Middle frontal gyrus (tissue), 1 donor: ENCODE measurements at regions not wholly inside any gene's neighbourhood (a gene's known extent, or its start where the extent isn't known, plus 50 kb on each side); places are given as distances from the start of the nearest gene placed in this dataset.

Experiments
- DNase-seq: peaks from one replicate; pipeline ENCODE4 v3.0.0-alpha.2; 2015; ENCODE audit warnings: low spot score; ENCODE audit errors: extremely low spot score

- DNase-seq = no peak
Measured at GRCh38 chr2:204177251-204177976, 240.9 kb downstream of the ICOS start.

DNA sequence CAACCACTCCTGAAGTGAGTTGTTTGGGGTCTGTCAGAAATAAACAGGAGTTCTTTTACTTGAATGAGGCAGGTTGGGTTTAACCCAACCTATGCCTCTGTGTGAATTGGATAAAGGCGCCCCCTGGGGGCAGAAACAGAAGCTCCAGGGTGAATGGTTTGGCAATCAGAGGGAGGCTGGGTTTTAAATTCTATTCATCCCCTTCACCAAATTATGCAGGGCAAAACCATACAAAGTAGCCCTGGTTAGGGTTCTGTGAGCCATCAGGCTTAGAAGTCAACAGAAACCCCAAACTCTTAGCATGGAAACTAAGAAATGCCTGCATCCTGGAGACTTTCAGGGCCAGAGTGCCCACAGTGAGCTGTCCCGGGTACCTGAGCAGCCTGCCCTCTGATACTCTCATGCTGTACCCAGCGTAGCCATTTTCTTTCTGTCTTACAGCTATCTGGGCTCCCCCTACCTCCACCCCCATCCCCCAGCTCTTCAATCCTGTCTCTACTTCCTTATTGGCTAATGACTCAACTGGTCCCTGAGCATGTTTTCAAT, 241.5 kb downstream of the ICOS start:
- DNase-seq = no peak

DNA sequence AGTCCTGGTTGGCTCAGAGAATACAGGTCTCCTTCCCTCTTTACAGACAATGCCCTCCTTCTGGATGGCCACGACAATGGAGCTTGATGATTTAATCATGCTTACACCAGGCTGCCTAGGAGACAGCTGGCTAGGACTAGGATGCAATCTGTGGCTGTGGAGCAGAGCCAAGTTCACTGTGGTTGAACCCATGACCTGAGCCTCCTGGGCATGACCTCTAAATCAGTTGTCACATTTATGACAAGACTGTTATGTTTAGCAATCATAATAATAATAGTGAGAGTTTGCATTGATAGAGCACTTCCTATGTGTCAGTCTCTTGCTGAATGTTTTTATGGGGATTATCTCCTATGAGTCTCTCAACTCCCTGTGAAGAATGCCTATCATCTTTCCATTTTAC, 244.1 kb downstream of the ICOS start:
- DNase-seq = no peak

GRCh38 chr2:204183608-204184007, 247.0 kb downstream of the ICOS start:
- no peak for DNase-seq

DNA sequence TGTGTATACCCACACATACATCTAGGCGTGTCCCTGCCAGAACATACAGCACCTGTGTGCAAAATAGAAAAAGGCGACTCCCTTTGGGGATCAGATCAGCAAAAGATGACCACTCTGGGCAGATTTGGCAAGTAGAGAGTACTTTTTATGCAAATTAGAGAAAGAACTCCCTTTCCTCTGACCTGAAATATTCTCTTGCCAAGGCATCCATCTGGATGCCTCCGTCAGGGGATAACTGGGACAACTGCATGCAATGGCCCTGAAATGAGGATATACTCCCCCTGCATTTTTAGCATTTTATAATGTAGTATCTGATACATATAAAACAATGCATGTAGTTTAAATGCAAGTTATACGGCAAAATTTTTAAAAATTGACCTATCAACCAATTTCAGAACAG, 247.7 kb downstream of the ICOS start:
- no peak for DNase-seq

- no peak for DNase-seq
Measured at GRCh38 chr2:204187229-204188083, 250.9 kb downstream of the ICOS start.

- DNase-seq = no peak
Measured at GRCh38 chr2:204191574-204191973, 255.0 kb downstream of the ICOS start.

DNA sequence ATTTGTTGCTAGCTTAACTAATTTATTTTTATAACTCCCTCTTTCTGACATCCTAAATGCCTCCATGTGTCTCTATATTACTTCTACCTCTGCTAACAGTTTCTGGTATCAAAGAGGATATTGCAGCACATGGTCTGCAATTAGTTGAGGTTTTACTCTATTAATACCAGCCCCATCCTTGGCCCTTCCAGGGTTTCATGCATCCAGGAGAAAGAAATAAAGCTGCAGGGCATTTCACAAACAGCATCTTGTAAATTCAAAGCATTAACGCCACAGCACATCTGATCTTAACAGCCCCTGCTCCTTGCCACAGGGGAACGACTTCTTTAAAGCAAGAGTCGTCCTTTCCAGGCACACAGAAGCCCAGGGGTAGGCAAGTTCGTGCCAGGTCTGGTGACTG, 258.9 kb downstream of the ICOS start:
- DNase-seq = no peak

- DNase-seq = no peak
Measured at GRCh38 chr2:204197336-204198005, 260.9 kb downstream of the ICOS start.

GRCh38 chr2:204199357-204199756, 262.8 kb downstream of the ICOS start:
- DNase-seq = no peak

DNA sequence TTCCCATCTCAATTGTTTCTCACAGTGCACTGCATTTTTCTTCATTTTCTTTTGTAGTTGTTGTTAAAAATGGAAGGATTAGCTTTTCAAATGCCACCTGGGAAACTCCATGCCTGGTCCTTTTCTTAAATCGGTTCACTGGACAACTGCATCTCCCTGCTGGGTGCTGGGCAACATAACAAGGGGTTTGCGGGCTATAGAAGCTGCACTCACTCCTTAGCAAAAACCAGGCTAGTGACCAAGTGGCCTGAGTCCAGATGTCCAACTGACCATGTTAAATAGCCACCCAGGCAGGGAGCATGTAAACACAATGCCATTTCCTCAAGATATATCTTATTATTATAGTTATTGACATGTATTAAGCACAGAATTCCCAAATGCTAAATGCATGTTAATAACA, 264.9 kb downstream of the ICOS start:
- no peak for DNase-seq

GRCh38 chr2:204202253-204202652, 265.7 kb downstream of the ICOS start:
- no peak for DNase-seq

DNA sequence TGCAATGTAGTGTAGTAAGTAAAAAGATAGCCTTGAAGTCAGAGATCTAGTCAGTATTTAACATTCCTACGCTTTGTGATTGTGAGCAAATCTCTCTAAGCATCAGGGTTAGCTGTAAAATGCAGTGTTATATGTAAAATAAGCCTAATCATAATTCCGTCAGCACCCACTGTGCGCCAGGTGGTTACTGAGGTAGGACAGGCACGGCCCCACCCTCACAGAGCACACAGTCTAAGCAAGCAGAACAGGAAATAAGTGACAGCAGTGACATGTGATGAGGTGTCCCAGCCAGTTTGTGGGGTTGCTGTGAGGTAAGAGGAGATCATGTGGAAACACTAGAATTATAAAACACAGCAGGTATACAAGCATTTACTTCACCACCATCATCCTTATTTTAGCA, 267.1 kb downstream of the ICOS start:
- no peak for DNase-seq

DNA sequence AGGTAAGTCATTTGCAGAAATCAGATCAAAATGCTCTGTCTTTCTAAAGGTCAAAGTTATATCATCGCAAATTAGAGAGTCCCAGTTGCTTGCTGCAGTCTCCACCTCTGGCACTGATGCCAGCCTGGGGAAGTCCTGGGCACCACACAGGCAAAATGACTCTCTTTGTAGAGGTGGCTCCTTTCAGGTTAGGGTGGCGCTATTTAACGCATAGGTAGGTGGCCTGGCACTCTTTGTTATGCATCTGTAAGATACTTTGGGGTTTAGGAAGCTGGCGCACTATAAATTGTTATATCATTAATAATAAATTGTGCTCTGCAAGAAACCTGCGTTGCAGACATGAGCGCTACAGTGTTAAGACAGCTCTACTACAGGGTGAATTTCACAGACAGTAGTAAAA, 268.5 kb downstream of the ICOS start:
- no peak for DNase-seq

GRCh38 chr2:204205538-204205937, 269.0 kb downstream of the ICOS start:
- DNase-seq = no peak

DNA sequence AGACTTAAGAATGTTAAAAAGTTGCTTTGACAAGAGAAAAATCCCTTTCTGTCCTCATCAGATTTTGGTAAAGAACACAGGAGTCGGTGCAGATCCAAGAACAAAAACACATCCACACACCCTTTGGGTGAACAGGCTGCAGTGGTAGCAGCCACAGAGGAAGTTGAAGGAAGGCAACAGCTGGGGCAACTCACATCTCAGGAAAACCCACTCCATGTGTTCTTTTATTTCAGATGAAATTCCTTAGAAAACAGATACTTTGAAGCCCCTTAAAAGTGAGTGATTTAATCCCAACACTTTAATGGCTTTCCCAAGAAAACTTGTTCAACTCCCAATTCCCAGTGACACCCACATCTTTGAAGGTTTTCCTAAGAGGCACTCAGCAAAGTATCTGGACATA, 271.3 kb downstream of the ICOS start:
- DNase-seq = no peak

DNA sequence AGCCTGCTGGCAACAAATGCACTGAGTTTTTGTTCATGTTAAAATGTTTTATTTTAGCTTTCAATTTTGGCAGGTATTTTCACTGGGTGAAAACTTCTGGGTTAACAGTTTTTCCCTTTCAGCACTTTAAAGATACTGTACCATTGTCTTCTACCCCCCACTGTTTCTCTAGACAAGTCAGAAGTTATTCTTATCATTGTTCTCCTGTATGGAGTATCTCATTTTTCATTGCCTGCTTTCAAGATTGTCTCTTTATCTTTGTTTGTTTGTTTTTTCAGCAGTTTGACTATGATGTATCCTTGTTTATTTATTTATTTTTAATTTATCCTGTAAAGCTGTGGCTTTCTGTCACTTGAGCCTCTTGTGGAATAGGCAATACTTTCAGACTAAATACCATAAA, 277.0 kb downstream of the ICOS start:
- DNase-seq = no peak

GRCh38 chr2:204218040-204218439, 281.5 kb downstream of the ICOS start:
- no peak for DNase-seq

DNA sequence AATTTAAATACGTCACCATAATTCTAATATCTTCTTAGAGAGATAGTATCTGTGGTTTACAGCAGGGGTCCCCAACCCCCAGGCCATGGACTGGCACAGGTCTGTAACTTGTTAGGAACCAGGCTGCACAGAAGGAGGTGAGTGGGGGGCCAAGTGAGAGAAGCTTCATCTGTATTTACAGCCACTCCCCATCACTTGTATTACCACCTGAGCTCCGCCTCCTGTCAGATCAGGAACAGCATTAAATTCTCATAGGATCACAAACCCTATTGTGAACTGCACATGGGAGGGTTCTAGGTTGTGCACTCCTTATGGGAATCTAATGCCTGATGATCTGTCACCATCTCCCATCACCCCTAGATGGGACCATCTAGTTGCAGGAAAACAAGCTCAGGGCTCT, 282.6 kb downstream of the ICOS start:
- no peak for DNase-seq

GRCh38 chr2:204220896-204221295, 284.3 kb downstream of the ICOS start:
- DNase-seq = no peak

- no peak for DNase-seq
Measured at GRCh38 chr2:204223046-204223445, 286.5 kb downstream of the ICOS start.

DNA sequence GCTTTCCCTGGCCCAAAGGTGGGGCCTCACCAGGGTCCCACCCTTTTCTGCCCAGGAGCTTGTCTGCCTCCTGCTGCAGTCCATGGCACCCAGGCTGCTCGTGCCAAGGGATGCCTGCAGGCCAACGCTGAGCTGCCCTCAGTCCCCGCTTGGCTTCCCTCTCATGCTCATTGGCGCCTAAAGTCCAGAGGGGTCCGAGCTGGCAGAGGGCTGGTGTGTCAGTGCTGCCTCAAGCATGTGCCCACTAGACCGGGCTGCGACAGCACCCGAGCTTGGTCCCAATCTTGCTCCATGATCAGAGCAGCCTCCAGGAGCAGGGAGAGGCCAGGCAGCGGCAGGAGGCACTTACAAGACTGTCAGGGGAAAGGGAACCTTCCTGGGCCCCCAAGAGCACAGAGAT, 287.0 kb downstream of the ICOS start:
- DNase-seq = no peak
